GM13977 (cell line): ENCODE measurements at regions not wholly inside any gene's neighbourhood (a gene's known extent, or its start where the extent isn't known, plus 50 kb on each side); places are given as distances from the start of the nearest gene placed in this dataset.

ENCODE experiments used
- DNase-seq: peaks from one replicate; pipeline ENCODE4 v3.0.0; 2012; ENCODE audit warnings: low spot score
- in situ Hi-C: fragments of 300-500 bp; cut with MboI; formaldehyde crosslinking; loops from one replicate; pipeline ENCODE4 v1.12.0; 2022; ENCODE audit warnings: low sequenced_read_pairs, low pct_unique_long_range_greater_than_20kb, mixed read lengths, inconsistent platforms; ENCODE audit not compliant: unreplicated experiment
- TF ChIP-seq, protein P1 (sequence below): IDR thresholded peaks from 2 replicates; pipeline ENCODE4 v1.5.1; 2012; ENCODE audit warnings: mild to moderate bottlenecking, control low read depth; ENCODE audit not compliant: insufficient read depth; ENCODE audit errors: extremely low read depth, missing control alignments

DNA sequence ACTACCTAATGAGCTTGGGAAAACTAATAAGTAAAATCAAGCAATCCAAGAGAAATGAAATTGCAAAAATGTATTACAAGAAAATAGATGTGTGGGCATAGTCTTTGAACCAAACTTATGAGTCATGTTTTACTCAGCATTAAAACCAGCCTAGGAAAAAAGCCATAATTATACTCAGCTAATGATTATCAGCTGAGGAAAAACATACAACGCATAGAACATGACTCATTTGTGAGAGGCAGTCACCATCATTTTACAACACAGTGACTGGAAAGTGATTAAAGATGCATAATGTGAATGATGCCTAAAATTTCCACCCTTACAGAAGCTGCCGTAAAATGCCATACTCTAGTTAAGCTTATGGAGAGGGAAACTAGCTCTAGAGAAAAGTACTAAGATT lies 238.0 kb upstream of the EOMES start:
- TF ChIP-seq, protein P1, sequence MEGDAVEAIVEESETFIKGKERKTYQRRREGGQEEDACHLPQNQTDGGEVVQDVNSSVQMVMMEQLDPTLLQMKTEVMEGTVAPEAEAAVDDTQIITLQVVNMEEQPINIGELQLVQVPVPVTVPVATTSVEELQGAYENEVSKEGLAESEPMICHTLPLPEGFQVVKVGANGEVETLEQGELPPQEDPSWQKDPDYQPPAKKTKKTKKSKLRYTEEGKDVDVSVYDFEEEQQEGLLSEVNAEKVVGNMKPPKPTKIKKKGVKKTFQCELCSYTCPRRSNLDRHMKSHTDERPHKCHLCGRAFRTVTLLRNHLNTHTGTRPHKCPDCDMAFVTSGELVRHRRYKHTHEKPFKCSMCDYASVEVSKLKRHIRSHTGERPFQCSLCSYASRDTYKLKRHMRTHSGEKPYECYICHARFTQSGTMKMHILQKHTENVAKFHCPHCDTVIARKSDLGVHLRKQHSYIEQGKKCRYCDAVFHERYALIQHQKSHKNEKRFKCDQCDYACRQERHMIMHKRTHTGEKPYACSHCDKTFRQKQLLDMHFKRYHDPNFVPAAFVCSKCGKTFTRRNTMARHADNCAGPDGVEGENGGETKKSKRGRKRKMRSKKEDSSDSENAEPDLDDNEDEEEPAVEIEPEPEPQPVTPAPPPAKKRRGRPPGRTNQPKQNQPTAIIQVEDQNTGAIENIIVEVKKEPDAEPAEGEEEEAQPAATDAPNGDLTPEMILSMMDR = no peak
- in situ Hi-C loops = no loop called here
- no peak for DNase-seq

GRCh38 chr3:27963519-27963918 lies 241.4 kb upstream of the EOMES start:
- TF ChIP-seq, protein P1 = no peak
- in situ Hi-C loops = no loop called here
- DNase-seq = no peak

GRCh38 chr3:27971600-27971999 lies 249.5 kb upstream of the EOMES start:
- no peak for DNase-seq
- in situ Hi-C loops = no loop called here
- TF ChIP-seq, protein P1 = no peak

GRCh38 chr3:27976933-27977332 lies 254.8 kb upstream of the EOMES start:
- TF ChIP-seq, protein P1 = no peak
- DNase-seq = no peak
- in situ Hi-C loops = no loop called here

GRCh38 chr3:27978440-27978839 lies 256.3 kb upstream of the EOMES start:
- TF ChIP-seq, protein P1 = no peak
- in situ Hi-C loops = no loop called here
- DNase-seq = no peak

DNA sequence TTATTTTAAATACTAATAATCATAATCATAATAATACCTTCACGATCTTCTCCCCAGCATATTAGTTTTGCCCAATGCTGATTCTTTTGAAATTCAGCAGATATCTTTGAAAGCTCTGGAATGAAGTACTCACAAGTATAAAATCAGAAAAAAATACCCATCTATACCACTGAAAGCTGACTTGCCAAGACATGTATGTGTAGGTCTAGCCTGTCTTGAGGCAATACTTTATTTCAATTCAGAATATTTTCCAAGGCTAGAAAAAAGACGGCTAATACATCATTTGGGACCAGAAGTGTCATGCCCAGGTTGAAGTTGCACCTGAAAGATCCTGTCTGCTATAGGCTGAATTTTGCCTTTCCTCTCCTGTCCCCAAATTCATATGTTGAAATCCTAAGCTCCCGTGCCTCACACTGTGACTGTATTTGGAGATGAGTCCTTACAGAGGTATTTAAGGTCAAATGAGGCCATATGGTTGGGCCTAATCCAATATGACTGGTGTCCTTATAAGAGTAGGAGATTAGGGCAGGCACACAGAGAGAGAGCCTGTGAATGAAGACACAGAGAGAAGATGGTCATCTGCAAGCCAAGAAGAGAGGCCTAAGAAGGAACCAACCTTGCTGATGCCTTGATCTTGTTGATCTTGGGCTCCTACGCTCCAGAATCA lies 255.9 kb upstream of the CMC1 start:
- TF ChIP-seq, protein P1 = no peak
- in situ Hi-C loops = no loop called here
- DNase-seq = no peak
